Keratinocyte (primary cell): ENCODE measurements at regions not wholly inside any gene's neighbourhood (a gene's known extent, or its start where the extent isn't known, plus 50 kb on each side); places are given as distances from the start of the nearest gene placed in this dataset.

Experiments
- CTCF ChIP-seq, 3 experiments: IDR thresholded peaks in 1 of 3; conservative IDR thresholded peaks in 1 of 3; optimal IDR thresholded peaks in 1 of 3; 2 replicates in 2 of 3; 3 replicates in 1 of 3; pipeline versions ENCODE3 to v1.5.1; 2011; ENCODE audit warnings: low read length in 3 of 3, mild to moderate bottlenecking in 3 of 3, moderate library complexity in 2 of 3, control low read depth in 1 of 3, inconsistent platforms in 1 of 3; ENCODE audit not compliant: insufficient read depth in 2 of 3; ENCODE audit errors: extremely low read depth in 1 of 3
- EZH2 ChIP-seq: IDR thresholded peaks from one replicate; pipeline ENCODE4 v1.6.1; 2012; ENCODE audit warnings: inconsistent platforms, mild to moderate bottlenecking, low read length, moderate library complexity

DNA sequence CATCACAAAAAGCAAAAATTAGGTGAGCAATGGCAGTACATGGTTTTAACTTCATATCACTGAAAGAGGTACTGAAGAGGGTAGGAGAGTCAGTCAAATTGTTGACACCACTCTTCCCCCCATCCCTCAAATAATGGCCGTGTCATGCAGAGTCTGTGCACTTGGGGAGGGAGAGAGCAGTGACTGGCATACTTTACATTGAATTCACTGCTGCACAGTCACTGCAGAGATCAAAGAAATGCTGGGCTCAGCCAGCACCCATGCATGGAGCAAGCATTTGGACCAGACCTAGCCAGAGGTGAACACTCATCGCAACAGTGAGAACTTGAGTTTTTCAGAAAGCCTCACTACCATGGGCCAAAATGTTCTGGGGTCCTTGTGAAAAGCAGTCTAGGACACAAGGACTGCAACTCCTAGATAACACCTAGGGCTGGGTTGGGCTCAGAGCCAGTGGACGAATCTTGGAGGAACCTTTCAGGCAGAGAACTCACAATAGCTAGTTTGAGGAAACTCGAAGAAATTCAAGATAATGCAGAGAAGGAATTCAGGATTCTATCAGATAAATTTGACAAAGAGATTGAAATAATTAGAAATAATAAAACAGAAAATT, 112.9 kb downstream of the NR4A2 start:
- no peak for TF ChIP-seq CTCF (optimal IDR thresholded peaks at IDR 0.05 in 1 of 3, IDR thresholded peaks at IDR 0.05 in 1 of 3, conservative IDR thresholded peaks at IDR 0.05 in 1 of 3; ENCODE audit: extremely low read depth in 1 of 3, insufficient read depth in 2 of 3, low read length in 3 of 3)
- no peak for TF ChIP-seq EZH2
